NCI-H345 (cell line): ENCODE measurements at regions not wholly inside any gene's neighbourhood (a gene's known extent, or its start where the extent isn't known, plus 50 kb on each side); places are given as distances from the start of the nearest gene placed in this dataset.

Experiments
- DNase-seq: peaks from one replicate; lab custom pipeline; 2025; lab: John Stamatoyannopoulos, UW

GRCh38 chr4:35556387-35556786 lies 687.9 kb downstream of the ARAP2 start:
- no peak for DNase-seq

DNA sequence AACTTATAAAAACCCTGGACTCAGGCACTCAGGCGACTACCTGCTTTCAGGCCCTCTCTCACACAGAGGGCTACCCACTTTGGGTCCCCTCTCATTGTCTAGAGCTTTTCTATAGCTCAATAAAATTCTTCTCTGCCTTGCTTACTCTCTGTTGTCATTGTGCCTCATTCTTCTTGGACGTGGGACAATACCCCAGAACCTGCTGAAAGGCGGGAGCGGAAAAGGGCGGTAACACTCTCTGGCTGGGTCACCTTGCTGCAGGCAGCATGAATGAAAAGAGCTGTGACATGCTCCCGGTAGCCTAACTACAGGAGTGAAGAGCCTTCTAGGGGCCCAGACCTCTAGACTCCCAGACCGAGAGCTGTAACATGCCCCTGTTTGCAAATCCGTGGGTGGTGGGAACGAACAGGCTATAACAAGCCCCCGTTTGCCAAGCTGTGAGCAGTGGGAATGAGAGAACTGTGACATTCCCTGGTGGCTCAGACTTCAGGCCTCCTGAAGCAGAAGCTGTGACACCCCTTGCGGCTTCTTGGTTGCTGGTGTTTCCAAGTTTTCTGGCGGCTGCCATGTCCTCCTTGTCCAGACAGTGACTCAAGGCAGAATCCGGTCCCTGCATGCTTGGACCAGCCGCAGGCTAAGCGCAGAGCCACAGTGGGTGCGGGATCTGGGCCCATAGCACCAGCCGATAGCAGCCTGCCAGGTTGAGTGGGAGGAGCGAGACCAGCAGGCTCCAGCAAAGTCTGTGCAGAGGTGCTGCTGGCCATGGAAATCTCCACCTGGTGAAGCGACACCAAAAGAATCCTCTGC lies 684.6 kb downstream of the ARAP2 start:
- DNase-seq: peak; percentile 0

- no peak for DNase-seq
Observed at GRCh38 chr4:35562861-35563260, 681.5 kb downstream of the ARAP2 start.

DNA sequence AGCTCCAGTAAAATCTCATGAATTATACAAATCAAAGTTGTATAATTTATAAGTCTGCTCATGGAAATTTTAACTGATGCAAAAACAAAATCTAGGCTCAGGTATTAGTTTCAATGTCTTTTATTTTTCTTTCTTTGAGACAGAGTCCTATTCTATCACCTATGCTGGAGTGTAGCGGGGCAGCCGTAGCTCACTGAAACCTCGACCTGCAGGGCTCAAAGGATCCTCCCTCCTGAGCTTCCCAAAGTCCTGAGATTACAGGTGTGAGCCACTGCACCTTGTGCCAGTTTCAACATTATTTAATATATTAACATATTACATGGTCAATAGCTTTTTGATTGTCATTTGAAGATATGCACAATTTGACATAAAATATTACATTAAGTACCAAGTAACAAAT lies 678.7 kb downstream of the ARAP2 start:
- no peak for DNase-seq

GRCh38 chr4:35591035-35591434 lies 653.3 kb downstream of the ARAP2 start:
- no peak for DNase-seq

GRCh38 chr4:35604252-35604651 lies 640.1 kb downstream of the ARAP2 start:
- DNase-seq: no peak

DNA sequence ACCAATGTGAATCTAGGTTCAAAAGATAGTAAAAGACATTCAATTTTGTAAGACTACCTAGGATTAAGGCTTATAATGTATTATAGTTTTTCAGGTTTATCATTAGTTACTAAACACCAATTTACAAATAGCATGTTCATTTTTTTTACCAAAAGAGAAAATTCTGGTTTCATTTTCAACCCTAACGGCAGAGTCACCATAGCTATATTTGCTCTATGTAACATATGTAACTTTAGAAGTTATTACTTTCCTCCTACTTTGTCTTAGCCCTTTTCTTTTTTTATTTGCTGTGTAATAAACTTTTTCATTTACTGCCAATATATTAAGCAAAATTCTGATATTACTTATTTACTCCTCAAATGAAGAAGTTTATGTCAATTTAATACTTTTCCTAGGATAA lies 639.6 kb downstream of the ARAP2 start:
- DNase-seq: no peak

GRCh38 chr4:35608205-35608604 lies 636.1 kb downstream of the ARAP2 start:
- no peak for DNase-seq

- DNase-seq: no peak
Observed at GRCh38 chr4:35614120-35614519, 630.2 kb downstream of the ARAP2 start.

GRCh38 chr4:35639929-35640328 lies 604.4 kb downstream of the ARAP2 start:
- no peak for DNase-seq

DNA sequence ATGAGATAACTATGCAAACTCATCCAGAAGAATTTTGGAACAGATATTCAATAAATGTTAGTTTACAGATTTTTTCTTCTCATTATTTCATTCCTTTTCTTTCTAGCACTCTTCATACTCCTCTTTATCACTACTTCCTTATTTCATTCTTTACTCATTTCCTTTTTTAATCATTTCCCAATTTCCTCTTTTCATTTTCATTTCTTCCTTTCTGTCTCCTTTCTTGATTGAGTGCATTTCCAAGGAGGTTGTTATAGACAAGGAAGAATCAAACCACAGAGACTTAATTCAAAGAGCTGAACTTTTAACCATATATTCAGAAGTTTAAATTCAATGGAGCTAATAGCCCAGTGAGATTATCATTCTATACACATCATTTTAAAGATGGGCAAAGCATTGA lies 600.7 kb downstream of the ARAP2 start:
- DNase-seq: no peak

GRCh38 chr4:35644591-35644990 lies 599.7 kb downstream of the ARAP2 start:
- no peak for DNase-seq

- DNase-seq: no peak
Observed at GRCh38 chr4:35649011-35649410, 595.3 kb downstream of the ARAP2 start.

GRCh38 chr4:35649778-35650177 lies 594.5 kb downstream of the ARAP2 start:
- no peak for DNase-seq

GRCh38 chr4:35652197-35652596 lies 592.1 kb downstream of the ARAP2 start:
- no peak for DNase-seq

DNA sequence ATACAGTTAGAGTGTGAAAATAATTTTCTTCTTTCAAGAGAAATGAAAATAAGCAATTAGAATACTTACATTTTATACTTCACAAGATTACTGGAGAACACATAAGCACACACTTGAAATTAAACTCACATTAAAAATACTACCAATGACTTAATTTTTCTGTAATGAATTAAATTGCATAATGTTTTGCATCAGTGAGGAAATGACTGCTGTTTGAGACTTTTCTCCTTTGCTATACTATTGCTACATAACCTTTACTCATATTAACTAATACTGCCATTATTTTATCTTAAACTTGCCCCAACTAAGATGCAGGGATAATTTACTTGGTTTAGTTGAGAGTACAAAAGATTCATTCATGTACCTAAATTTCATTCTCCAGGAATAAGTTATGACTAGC lies 590.9 kb downstream of the ARAP2 start:
- no peak for DNase-seq

- no peak for DNase-seq
Observed at GRCh38 chr4:35673137-35673536, 571.2 kb downstream of the ARAP2 start.

- no peak for DNase-seq
Observed at GRCh38 chr4:35684755-35685154, 559.6 kb downstream of the ARAP2 start.

DNA sequence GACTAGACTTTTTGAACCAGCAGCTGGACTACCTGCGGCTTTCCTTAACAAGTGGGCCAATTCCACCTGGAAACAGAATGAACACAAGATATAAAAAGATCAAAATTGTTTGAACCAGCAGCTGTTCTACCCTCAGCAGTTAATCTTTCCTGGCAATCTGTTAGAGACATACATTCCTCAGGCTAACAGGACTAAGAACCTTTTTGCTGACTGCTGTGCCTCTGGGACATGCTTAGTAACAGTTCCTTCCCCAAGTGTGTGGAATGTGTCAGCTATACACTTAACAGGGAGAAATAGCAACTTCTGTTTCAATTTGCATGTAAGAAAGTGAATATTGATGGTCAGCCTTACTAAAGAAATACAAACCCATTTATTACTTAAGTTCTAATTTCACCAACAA lies 554.4 kb downstream of the ARAP2 start:
- DNase-seq: no peak

- no peak for DNase-seq
Observed at GRCh38 chr4:35690271-35690670, 554.0 kb downstream of the ARAP2 start.

DNA sequence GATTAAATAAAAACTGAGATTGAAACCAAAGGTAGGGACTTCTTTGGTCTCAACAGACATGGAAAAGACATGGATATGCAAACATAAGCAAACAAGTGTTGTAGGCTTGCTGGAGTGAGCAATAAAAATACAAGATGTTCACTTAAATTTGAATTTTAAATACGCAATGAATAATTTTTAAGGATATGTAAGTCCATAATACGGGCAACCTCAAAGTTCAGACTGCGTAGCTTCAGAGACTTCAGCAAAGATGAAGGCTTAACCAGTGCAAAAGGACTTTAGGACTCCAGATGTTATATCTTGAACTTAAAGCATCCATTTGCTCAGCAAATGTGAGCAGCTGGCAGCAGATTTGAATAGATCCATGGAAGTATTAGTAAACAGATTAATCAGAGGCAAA lies 549.3 kb downstream of the ARAP2 start:
- no peak for DNase-seq

- DNase-seq: no peak
Observed at GRCh38 chr4:35695421-35695820, 548.9 kb downstream of the ARAP2 start.

- no peak for DNase-seq
Observed at GRCh38 chr4:35697210-35697736, 547.0 kb downstream of the ARAP2 start.

- DNase-seq: no peak
Observed at GRCh38 chr4:35700663-35701062, 543.7 kb downstream of the ARAP2 start.
